ENCODE measurements at regions not wholly inside any gene's neighbourhood (a gene's known extent, or its start where the extent isn't known, plus 50 kb on each side); places are given as distances from the start of the nearest gene placed in this dataset.

DNA sequence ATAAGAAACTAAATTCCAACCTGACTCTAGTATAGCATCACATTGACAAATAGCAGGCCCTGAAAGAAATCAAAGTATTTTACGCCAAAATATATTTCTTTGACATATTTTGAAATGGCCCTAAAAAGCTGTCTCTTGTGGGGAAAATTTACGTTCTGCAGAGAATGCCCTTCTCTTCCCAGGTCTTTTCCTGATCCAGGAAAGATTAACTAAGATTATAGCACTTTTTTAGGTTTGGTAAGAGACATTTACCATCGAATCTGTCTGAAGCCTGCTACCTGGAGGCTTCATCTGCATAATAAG lies 121.1 kb downstream of the ATXN3L start:
- H3K27me3 ChIP-seq = no peaks in the 10 kb centered on the region
- no peaks in the 10 kb centered on the region for H3K36me3 ChIP-seq
- H3K4me3 ChIP-seq = no peak overlapping the region
- no peak for TF ChIP-seq POLR2A (IDR thresholded peaks at IDR 0.05)
- TF ChIP-seq, protein P1, sequence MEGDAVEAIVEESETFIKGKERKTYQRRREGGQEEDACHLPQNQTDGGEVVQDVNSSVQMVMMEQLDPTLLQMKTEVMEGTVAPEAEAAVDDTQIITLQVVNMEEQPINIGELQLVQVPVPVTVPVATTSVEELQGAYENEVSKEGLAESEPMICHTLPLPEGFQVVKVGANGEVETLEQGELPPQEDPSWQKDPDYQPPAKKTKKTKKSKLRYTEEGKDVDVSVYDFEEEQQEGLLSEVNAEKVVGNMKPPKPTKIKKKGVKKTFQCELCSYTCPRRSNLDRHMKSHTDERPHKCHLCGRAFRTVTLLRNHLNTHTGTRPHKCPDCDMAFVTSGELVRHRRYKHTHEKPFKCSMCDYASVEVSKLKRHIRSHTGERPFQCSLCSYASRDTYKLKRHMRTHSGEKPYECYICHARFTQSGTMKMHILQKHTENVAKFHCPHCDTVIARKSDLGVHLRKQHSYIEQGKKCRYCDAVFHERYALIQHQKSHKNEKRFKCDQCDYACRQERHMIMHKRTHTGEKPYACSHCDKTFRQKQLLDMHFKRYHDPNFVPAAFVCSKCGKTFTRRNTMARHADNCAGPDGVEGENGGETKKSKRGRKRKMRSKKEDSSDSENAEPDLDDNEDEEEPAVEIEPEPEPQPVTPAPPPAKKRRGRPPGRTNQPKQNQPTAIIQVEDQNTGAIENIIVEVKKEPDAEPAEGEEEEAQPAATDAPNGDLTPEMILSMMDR (IDR thresholded peaks at IDR 0.05) = no peak
- DNase-seq = no peak
- H3K4me1 ChIP-seq = no peaks in the 10 kb centered on the region
- H3K9me3 ChIP-seq = no peaks in the 10 kb centered on the region
- H3K27ac ChIP-seq = no peak overlapping the region

DNA sequence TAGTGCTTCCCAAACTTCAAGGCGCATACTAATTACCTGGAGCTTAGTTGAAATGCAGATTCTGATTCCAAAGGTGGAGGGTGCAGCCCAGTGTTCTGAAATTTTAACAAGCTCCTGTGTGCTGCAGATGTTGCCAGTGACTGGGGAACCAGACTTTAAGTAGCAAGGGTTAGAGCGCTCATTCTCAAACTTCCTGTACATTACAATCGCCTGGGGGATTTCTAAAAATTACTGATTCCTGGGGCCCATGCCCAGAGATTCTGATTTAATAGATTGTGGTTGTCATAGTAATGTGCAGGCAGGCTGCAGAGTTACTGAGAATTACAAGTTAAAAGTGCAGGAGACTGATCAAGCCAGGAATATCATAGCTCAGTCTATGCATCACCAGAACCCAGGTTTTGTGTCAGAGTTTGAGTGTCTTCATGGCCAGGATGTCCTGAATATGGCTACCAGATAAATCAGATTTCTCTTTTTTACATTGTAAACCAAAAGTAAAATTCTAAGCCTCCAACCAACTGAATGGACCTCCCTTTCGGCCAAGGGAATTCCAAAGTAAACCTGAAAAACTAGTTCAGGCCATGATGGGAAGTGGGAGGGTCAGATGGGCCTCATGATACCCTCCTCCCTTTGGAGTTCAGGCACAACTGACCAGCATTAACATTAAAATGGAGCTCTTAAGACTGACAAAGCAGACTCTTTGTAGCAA lies 121.6 kb downstream of the ATXN3L start:
- Histone ChIP-seq H3K4me3 (no peak overlapping the region), H3K27ac (no peak overlapping the region), H3K36me3 (no peaks in the 10 kb centered on the region), H3K4me1 (no peaks in the 10 kb centered on the region), H3K9me3 (no peaks in the 10 kb centered on the region), H3K27me3 (no peaks in the 10 kb centered on the region)
- no peak for DNase-seq
- TF ChIP-seq, protein P1 (IDR thresholded peaks at IDR 0.05) = no peak
- no peak for TF ChIP-seq POLR2A (IDR thresholded peaks at IDR 0.05)

DNA sequence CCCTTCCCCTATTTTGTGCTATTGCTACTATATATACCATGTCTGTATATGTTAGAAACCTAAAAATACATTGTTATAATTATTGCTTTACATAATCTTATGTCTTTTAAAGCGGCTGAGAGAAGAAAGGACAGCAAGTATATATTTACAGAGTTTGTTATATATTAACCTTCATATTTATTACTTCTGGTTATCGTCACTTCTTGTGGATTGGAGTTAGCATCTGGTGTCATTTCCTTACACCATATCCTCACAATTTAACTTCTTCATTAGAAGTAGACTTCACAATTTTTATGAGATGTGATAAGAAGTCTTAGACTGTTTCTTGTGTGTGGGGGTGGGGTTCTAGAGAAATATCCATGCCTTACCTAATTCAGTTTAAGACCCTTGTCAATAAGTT lies 123.1 kb downstream of the ATXN3L start:
- H3K27ac ChIP-seq = no peak overlapping the region
- TF ChIP-seq, protein P1 (IDR thresholded peaks at IDR 0.05) = no peak
- TF ChIP-seq POLR2A (IDR thresholded peaks at IDR 0.05) = no peak
- H3K4me3 ChIP-seq = no peak overlapping the region
- no peaks in the 10 kb centered on the region for H3K36me3 ChIP-seq
- H3K4me1 ChIP-seq = no peaks in the 10 kb centered on the region
- H3K9me3 ChIP-seq = no peaks in the 10 kb centered on the region
- no peak for DNase-seq
- no peaks in the 10 kb centered on the region for H3K27me3 ChIP-seq

DNA sequence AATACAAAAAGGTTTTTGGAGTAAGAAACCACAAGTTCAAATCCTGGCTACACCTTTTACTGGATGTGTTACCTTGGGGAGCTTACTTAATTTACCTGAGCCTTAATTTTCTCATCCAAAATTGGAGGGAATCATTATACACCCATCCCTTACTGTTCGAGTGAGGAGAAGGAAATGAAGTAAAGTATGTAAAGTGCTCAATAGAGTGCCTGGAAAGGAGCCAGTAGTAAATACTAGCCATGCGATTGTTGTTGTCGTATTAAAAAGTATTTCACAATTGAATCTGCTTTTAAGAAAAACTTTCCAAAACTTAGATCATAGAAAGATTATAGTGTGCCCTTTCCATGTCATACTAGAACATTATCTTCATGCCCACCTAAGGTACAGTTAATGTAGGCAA lies 124.5 kb downstream of the ATXN3L start:
- no peak for TF ChIP-seq POLR2A (IDR thresholded peaks at IDR 0.05)
- TF ChIP-seq, protein P1 (IDR thresholded peaks at IDR 0.05) = no peak
- Histone ChIP-seq H3K27ac (no peak overlapping the region), H3K4me3 (no peak overlapping the region), H3K27me3 (no peaks in the 10 kb centered on the region), H3K9me3 (no peaks in the 10 kb centered on the region), H3K4me1 (no peaks in the 10 kb centered on the region), H3K36me3 (no peaks in the 10 kb centered on the region)
- no peak for DNase-seq

DNA sequence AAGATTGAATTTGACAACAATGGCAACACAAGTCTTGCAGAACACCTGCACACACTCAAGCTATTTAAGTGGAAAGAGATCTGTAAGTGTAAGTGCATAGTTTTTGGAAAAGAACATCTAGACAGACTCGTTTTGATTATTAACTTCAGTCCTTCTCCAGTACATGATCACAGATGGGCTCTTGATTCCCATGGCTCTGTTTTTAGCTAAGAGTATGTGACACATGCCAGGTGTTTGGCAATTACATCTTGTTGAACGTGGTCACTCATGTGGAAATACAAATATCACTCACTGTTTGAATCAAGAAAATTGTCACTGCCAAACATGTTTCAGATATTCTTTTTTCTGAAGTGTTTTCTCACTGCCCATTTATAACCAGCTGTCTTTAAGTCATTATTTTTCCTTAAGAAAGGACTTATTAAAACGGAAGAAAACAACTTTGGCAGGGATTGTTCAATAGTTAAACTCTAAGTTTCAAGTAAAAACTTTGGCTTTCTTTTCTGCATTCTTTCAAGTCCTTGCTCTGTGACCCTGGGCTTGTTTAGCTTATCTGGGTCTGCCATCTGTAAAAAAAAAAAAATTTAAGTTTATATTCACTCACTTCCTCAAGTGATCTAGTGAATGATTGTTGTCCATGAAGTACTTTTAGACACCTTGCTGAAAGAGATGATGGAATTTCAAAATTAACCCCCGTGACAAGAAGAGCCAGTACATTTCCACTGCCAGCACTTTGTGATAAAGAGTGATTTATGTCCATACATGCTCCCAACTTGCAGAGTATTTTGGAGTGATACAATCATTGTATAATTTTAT lies 125.4 kb downstream of the ATXN3L start:
- H3K4me3 ChIP-seq = no peak overlapping the region
- H3K36me3 ChIP-seq = no peaks in the 10 kb centered on the region
- no peak overlapping the region for H3K27ac ChIP-seq
- no peaks in the 10 kb centered on the region for H3K4me1 ChIP-seq
- TF ChIP-seq, protein P1 (IDR thresholded peaks at IDR 0.05) = no peak
- no peak for TF ChIP-seq POLR2A (IDR thresholded peaks at IDR 0.05)
- H3K9me3 ChIP-seq = no peaks in the 10 kb centered on the region
- no peaks in the 10 kb centered on the region for H3K27me3 ChIP-seq
- DNase-seq = no peak
